Activated CD8-positive, alpha-beta T cell treated with anti-CD3 and anti-CD28 coated beads, Interleukin-2, amount 10 ng/mL, durations not matched to agents 7 days and 5 days (primary cell): ENCODE measurements at regions not wholly inside any gene's neighbourhood (a gene's known extent, or its start where the extent isn't known, plus 50 kb on each side); places are given as distances from the start of the nearest gene placed in this dataset.

Experiments used
- ATAC-seq: fragments of 150-1000 bp; cut with Tn5 transposase; one replicate; pipeline ENCODE4 v1.10.0; 2021; ENCODE audit warnings: moderate library complexity
- CTCF ChIA-PET: fragments of 350-600 bp; sonication (Branson Sonifier 250); formaldehyde crosslinking; loops from one replicate; lab custom pipeline; 2021; ENCODE audit warnings: antibody characterized with exemption; lab: Charles Lee
- POLR2A ChIA-PET: fragments of 350-600 bp; sonication (Branson Sonifier 250); formaldehyde crosslinking; loops from one replicate; lab custom pipeline; 2021; ENCODE audit warnings: antibody characterized with exemption; lab: Charles Lee
- DNase-seq: peaks from one replicate; pipeline ENCODE4 v3.0.0-alpha.2; 2020
- H3K27ac Mint-ChIP-seq: one replicate; pipeline ENCODE4 v1.8.0; 2021; ENCODE audit warnings: mild to moderate bottlenecking, mixed read lengths
- H3K27me3 Mint-ChIP-seq: one replicate; pipeline ENCODE4 v1.8.0; 2021; ENCODE audit warnings: low read depth, mixed read lengths
- H3K36me3 Mint-ChIP-seq: one replicate; pipeline ENCODE4 v1.8.0; 2021; ENCODE audit warnings: low read depth, mixed read lengths
- H3K4me1 Mint-ChIP-seq: one replicate; pipeline ENCODE4 v1.8.0; 2021; ENCODE audit warnings: low read depth, mixed read lengths
- H3K4me3 Mint-ChIP-seq: one replicate; pipeline ENCODE4 v1.8.0; 2021; ENCODE audit warnings: mild to moderate bottlenecking, mixed read lengths
- H3K9me3 Mint-ChIP-seq: one replicate; pipeline ENCODE4 v1.8.0; 2022; ENCODE audit warnings: mixed read lengths; ENCODE audit not compliant: insufficient read depth

DNA sequence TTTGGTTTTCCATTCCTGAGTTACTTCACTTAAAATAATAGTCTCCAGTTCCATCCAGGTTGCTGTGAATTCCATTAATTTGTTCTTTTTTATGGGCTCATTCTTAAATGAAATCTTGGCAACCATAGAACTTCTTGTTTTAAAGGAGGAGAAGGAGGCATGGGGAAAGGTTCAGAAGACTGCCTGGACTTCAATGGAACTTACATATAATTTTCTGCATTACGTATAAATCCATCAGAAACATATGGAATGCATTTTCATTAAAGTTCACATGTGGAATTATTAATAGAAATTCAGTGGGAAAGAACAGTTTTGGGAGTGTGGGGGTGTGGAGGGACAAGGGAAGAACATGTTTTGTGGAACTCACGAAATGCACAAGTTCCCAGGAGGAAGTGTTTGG lies 176.6 kb upstream of the PRKCQ start:
- Mint-ChIP-seq H3K9me3 (no peaks in the 10 kb centered on the region), H3K36me3 (no peaks in the 10 kb centered on the region), H3K4me3 (no peak overlapping the region), H3K27ac (no peak overlapping the region), H3K27me3 (peaks cover 63% of the 10 kb centered on the region), H3K4me1 (no peaks in the 10 kb centered on the region)
- POLR2A ChIA-PET = no interaction called here
- ATAC-seq = no peak
- CTCF ChIA-PET = no interaction called here
- no peak for DNase-seq

DNA sequence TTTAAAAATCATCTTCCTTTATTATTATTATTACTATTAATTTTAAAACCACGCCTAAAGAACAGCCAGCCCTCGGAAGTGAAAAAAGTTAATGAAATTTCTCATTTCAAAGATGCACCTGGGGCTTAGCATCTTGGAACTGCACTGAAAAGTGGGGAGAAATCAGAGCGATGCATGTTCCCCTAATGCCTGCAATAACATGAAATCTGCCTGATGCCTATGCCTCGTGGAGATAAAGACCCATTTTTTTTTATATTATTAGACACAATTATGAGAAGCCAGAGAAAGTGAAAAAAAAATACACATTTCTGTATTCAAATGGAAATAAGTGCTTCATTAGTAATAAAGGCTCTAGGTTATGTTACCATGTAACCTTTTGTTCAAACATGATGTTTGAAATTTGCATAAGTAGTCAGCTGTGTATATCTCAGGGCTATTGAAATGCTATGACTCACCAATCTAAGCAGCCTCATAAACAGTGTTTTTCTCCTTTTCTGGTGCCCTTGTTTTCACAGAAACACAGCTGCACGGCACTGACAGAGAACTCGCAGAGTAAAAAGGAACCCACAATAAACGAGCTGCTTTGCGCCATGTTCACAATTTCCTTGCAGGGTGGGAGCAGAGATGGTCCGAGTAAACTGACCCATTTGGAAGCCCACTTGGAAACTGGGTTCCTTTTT lies 175.8 kb upstream of the PRKCQ start:
- H3K4me1 Mint-ChIP-seq = no peaks in the 10 kb centered on the region
- no peak overlapping the region for H3K27ac Mint-ChIP-seq
- peaks cover 64% of the 10 kb centered on the region for H3K27me3 Mint-ChIP-seq
- H3K36me3 Mint-ChIP-seq = no peaks in the 10 kb centered on the region
- H3K4me3 Mint-ChIP-seq = no peak overlapping the region
- ATAC-seq (no peak), DNase-seq (no peak)
- CTCF ChIA-PET = no interaction called here
- POLR2A ChIA-PET = no interaction called here
- no peaks in the 10 kb centered on the region for H3K9me3 Mint-ChIP-seq

GRCh38 chr10:6753644-6754043 lies 173.6 kb upstream of the PRKCQ start:
- ATAC-seq = no peak
- DNase-seq = no peak
- H3K27ac Mint-ChIP-seq = no peak overlapping the region
- no peak overlapping the region for H3K4me3 Mint-ChIP-seq
- no peaks in the 10 kb centered on the region for H3K4me1 Mint-ChIP-seq
- no peaks in the 10 kb centered on the region for H3K9me3 Mint-ChIP-seq
- CTCF ChIA-PET = no interaction called here
- no peaks in the 10 kb centered on the region for H3K36me3 Mint-ChIP-seq
- POLR2A ChIA-PET = no interaction called here
- H3K27me3 Mint-ChIP-seq = peaks cover 58% of the 10 kb centered on the region

DNA sequence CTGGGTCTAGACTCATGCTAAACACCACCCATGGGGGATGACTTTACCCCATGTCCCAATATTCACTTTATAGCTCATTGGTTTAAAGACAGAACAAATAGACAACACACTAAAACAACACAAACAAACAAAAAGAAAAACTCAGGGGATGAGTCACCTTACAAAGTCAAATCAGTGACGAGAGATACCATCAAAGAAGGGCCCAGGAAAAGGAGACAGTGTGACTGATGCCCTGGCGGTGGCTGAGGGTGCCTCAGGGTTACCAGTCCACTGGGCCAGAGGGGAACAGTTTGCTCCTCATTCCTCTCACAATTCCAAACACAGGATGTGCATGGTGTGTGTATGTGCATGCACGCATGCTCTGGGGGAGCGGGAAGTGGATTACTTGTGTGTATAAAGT lies 171.3 kb upstream of the PRKCQ start:
- ATAC-seq (no peak), DNase-seq (no peak)
- no peaks in the 10 kb centered on the region for H3K9me3 Mint-ChIP-seq
- no peak overlapping the region for H3K4me3 Mint-ChIP-seq
- ChIA-PET POLR2A (no interaction called here), CTCF (no interaction called here)
- peaks cover 42% of the 10 kb centered on the region for H3K27me3 Mint-ChIP-seq
- H3K36me3 Mint-ChIP-seq = no peaks in the 10 kb centered on the region
- H3K4me1 Mint-ChIP-seq = no peaks in the 10 kb centered on the region
- H3K27ac Mint-ChIP-seq = no peak overlapping the region

- Mint-ChIP-seq H3K27me3 (peaks cover 32% of the 10 kb centered on the region), H3K4me3 (no peak overlapping the region), H3K9me3 (no peaks in the 10 kb centered on the region), H3K4me1 (no peaks in the 10 kb centered on the region), H3K36me3 (no peaks in the 10 kb centered on the region), H3K27ac (no peak overlapping the region)
- ATAC-seq (no peak), DNase-seq (no peak)
- ChIA-PET POLR2A (no interaction called here), CTCF (no interaction called here)
Observed at GRCh38 chr10:6748981-6749635, 169.0 kb upstream of the PRKCQ start.

- no peak for ATAC-seq
- H3K27ac Mint-ChIP-seq = no peak overlapping the region
- POLR2A ChIA-PET = interaction anchor here (0.7 kb wide), 1 partner anchor 180 kb away, joined by 4 read pairs; no protein-coding TSS in a partner anchor
- DNase-seq = no peak
- H3K9me3 Mint-ChIP-seq = no peaks in the 10 kb centered on the region
- CTCF ChIA-PET = no interaction called here
- no peaks in the 10 kb centered on the region for H3K36me3 Mint-ChIP-seq
- no peak overlapping the region for H3K4me3 Mint-ChIP-seq
- peaks cover 24% of the 10 kb centered on the region for H3K27me3 Mint-ChIP-seq
- H3K4me1 Mint-ChIP-seq = no peaks in the 10 kb centered on the region
Observed at GRCh38 chr10:6748029-6748428, 168.0 kb upstream of the PRKCQ start.

GRCh38 chr10:6746782-6747181 lies 166.7 kb upstream of the PRKCQ start:
- H3K9me3 Mint-ChIP-seq = no peaks in the 10 kb centered on the region

GRCh38 chr10:6743291-6743849 lies 163.3 kb upstream of the PRKCQ start:
- ATAC-seq = no peak

More at GRCh38 chr10:6746782-6747181, 166.7 kb upstream of the PRKCQ start:
- POLR2A ChIA-PET = no interaction called here
- Mint-ChIP-seq H3K36me3 (no peaks in the 10 kb centered on the region), H3K4me3 (no peak overlapping the region), H3K27ac (no peak overlapping the region), H3K27me3 (peaks cover 17% of the 10 kb centered on the region), H3K4me1 (no peaks in the 10 kb centered on the region)
- CTCF ChIA-PET = no interaction called here
- DNase-seq (no peak), ATAC-seq (no peak)

DNA sequence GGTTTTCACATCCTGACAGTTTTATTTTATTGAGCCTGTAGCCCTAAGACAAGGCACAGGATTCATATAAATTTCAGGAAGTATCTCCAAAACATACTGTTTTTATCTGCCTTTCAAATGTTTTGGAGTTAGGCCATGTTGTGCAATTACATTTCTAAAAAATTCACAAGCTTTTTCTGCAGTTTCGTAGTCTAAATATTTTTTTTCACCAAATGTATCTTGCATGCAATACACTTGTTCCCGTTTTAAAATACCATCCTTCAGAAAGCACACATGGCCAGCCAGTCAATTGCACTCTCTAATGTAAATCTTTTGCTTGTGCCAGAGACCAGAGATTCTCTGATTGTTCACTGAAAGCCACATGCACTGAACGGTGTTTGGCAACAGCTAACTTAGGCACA lies 161.5 kb upstream of the PRKCQ start:
- Mint-ChIP-seq H3K4me1 (peaks cover 5% of the 10 kb centered on the region), H3K27me3 (peaks cover 21% of the 10 kb centered on the region), H3K4me3 (no peak overlapping the region), H3K36me3 (no peaks in the 10 kb centered on the region), H3K27ac (no peak overlapping the region), H3K9me3 (no peaks in the 10 kb centered on the region)
- ChIA-PET CTCF (no interaction called here), POLR2A (no interaction called here)
- ATAC-seq (no peak), DNase-seq (no peak)

More at GRCh38 chr10:6743291-6743849, 163.3 kb upstream of the PRKCQ start:
- peaks cover 12% of the 10 kb centered on the region for H3K27me3 Mint-ChIP-seq
- H3K36me3 Mint-ChIP-seq = no peaks in the 10 kb centered on the region
- H3K9me3 Mint-ChIP-seq = no peaks in the 10 kb centered on the region
- no peak overlapping the region for H3K27ac Mint-ChIP-seq
- no peaks in the 10 kb centered on the region for H3K4me1 Mint-ChIP-seq
- H3K4me3 Mint-ChIP-seq = no peak overlapping the region
- ChIA-PET POLR2A (no interaction called here), CTCF (no interaction called here)
- no peak for DNase-seq

- POLR2A ChIA-PET = no interaction called here
- CTCF ChIA-PET = no interaction called here
- ATAC-seq (no peak), DNase-seq (no peak)
- Mint-ChIP-seq H3K27me3 (peaks cover 24% of the 10 kb centered on the region), H3K4me1 (peaks cover 5% of the 10 kb centered on the region), H3K9me3 (no peaks in the 10 kb centered on the region), H3K27ac (no peak overlapping the region), H3K4me3 (no peak overlapping the region), H3K36me3 (no peaks in the 10 kb centered on the region)
Observed at GRCh38 chr10:6739530-6740174, 159.6 kb upstream of the PRKCQ start.

- H3K27me3 Mint-ChIP-seq = peaks cover 28% of the 10 kb centered on the region
- H3K9me3 Mint-ChIP-seq = no peaks in the 10 kb centered on the region
- no peak overlapping the region for H3K27ac Mint-ChIP-seq
- DNase-seq (no peak), ATAC-seq (no peak)
- no peak overlapping the region for H3K4me3 Mint-ChIP-seq
- H3K4me1 Mint-ChIP-seq = peaks cover 5% of the 10 kb centered on the region
- CTCF ChIA-PET = no interaction called here
- POLR2A ChIA-PET = no interaction called here
- H3K36me3 Mint-ChIP-seq = no peaks in the 10 kb centered on the region
Observed at GRCh38 chr10:6738112-6738768, 158.2 kb upstream of the PRKCQ start.

DNA sequence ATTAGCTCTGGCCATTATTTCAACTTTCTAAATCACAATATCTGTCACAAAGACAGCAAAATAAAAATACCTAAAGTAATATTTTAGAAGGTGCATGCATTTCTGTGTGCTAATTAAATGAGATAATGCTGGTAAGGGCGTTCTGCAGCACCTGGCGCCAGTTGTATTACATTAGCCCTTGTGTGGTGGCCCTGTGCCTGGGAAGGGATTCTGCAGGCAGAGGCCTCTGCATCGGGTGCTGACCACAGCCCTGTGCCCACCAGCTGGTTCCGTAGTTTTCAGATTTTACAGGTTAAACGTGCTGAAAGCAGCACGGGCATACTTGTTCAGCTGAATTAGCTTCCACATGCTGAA lies 157.7 kb upstream of the PRKCQ start:
- Mint-ChIP-seq H3K9me3 (no peaks in the 10 kb centered on the region), H3K27ac (no peak overlapping the region), H3K4me1 (peaks cover 5% of the 10 kb centered on the region), H3K4me3 (no peak overlapping the region), H3K27me3 (peaks cover 32% of the 10 kb centered on the region), H3K36me3 (no peaks in the 10 kb centered on the region)
- no peak for ATAC-seq
- ChIA-PET CTCF (no interaction called here), POLR2A (no interaction called here)
- DNase-seq = no peak
